ENCODE measurements at regions not wholly inside any gene's neighbourhood (a gene's known extent, or its start where the extent isn't known, plus 50 kb on each side); places are given as distances from the start of the nearest gene placed in this dataset.

DNA sequence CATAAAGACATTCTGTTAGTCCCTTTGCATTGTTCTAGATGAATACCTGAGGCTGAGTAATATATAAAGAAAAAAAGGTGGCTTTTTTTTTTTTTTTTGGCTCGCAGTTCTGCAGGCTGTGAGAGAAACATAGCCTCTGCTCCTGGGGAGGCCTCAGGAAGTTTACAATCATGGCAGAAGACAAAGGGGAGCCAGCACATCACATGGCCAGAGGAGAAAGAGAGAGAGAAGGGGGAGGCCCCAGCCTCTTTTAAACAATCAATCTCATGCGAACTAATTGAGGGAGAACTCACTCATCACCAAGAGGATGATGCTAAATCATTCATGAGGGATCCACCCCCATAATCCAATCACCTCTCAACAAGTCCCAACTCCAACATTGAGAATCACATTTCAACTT lies 364.0 kb upstream of the EPHA5 start:
- TF ChIP-seq, protein P1, sequence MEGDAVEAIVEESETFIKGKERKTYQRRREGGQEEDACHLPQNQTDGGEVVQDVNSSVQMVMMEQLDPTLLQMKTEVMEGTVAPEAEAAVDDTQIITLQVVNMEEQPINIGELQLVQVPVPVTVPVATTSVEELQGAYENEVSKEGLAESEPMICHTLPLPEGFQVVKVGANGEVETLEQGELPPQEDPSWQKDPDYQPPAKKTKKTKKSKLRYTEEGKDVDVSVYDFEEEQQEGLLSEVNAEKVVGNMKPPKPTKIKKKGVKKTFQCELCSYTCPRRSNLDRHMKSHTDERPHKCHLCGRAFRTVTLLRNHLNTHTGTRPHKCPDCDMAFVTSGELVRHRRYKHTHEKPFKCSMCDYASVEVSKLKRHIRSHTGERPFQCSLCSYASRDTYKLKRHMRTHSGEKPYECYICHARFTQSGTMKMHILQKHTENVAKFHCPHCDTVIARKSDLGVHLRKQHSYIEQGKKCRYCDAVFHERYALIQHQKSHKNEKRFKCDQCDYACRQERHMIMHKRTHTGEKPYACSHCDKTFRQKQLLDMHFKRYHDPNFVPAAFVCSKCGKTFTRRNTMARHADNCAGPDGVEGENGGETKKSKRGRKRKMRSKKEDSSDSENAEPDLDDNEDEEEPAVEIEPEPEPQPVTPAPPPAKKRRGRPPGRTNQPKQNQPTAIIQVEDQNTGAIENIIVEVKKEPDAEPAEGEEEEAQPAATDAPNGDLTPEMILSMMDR (conservative IDR thresholded peaks at IDR 0.05; ENCODE audit: low read length), result no peak
- TF ChIP-seq EZH2phosphoT487 (IDR thresholded peaks at IDR 0.05; ENCODE audit: borderline replicate concordance), result no peak
